ENCODE measurements at regions not wholly inside any gene's neighbourhood (a gene's known extent, or its start where the extent isn't known, plus 50 kb on each side); places are given as distances from the start of the nearest gene placed in this dataset.

GRCh38 chr14:81868172-81868571, 334.5 kb upstream of the SEL1L start:
- TF ChIP-seq CTCF (IDR thresholded peaks at IDR 0.05; ENCODE audit: poor library complexity, severe bottlenecking) (no peak), EP300 (conservative IDR thresholded peaks at IDR 0.05; ENCODE audit: poor library complexity, severe bottlenecking) (no peak), POLR2AphosphoS5 (IDR thresholded peaks at IDR 0.05) (no peak)
